ENCODE measurements at regions not wholly inside any gene's neighbourhood (a gene's known extent, or its start where the extent isn't known, plus 50 kb on each side); places are given as distances from the start of the nearest gene placed in this dataset.
"Not testable (repeated sequence)": the region's sequence is repeated elsewhere in the genome, so short reads cannot be mapped to it uniquely, and the experiment has no call there.

DNA sequence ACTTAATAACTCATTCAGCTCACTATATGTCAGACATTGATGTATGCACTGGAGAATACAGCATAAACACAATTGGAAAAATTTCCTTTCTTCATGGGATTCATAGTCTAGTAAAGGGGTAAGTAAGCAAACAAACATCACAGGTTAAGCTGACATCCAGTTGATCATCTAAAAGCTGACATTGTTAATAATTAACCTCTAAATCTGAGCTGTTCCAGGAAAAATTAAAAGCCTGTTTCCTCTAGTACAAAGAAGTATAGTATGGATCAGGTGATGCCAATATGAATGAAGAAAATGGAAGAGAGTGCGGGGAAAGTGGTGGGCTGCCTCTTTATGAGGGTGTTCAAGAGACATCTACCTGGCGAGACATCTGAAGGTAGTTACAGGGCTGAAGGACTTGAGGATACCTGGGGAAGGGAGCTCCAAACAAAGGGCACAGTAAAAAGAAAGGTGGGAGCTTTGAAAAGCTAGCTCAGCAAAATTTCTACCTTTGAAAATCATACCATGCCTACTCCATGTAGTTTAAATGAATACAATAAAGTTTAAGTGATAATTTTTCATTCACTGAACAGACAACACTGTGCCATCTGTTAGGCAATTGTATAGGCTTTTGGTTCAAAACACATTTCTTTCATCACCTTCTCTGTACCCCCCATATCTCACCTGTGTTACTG lies 619.3 kb downstream of the TRIB2 start:
- no peak for TF ChIP-seq ZNF274 (IDR thresholded peaks at IDR 0.05; ENCODE audit: low read depth, low read length)
- no peak for TF ChIP-seq SUZ12 (IDR thresholded peaks at IDR 0.05; ENCODE audit: extremely low read depth, insufficient read depth, insufficient read length)
- no peak for TF ChIP-seq YY1 (IDR thresholded peaks at IDR 0.05; ENCODE audit: insufficient read depth, insufficient read length)
- Histone ChIP-seq H3K9me3 (ENCODE audit: insufficient read depth, low read length) (no peaks in the 10 kb centered on the region), H3K27me3 (ENCODE audit: insufficient read depth, insufficient read length) (no peaks in the 10 kb centered on the region), H3K36me3 (ENCODE audit: insufficient read depth, insufficient read length, low read length) (no peaks in the 10 kb centered on the region), H3K9ac (ENCODE audit: insufficient read length, low read depth) (no peak overlapping the region), H3K4me1 (ENCODE audit: insufficient read depth, insufficient read length) (no peaks in the 10 kb centered on the region), H3K4me3 (ENCODE audit: insufficient read length, low read depth) (no peak overlapping the region)
- DNase-seq (ENCODE audit: low read depth, low spot score), result no peak

DNA sequence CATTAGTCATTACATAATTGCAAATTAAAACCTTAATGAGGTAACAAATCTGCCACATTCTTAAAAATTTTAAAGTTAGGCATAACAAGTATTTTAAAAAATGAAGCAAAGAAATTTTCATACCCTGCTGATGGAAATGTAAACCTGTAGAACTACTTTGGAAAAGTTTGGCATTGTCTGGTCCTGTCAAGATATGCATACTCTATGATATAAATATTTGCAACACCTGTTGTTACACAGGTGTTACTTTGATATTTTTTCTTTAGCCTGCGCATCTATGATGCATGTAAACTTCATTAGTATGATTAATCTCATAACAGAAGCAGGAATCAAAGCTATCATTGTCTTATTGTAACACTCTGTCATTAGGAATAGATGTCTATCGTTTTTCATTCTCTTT lies 634.3 kb downstream of the TRIB2 start:
- DNase-seq (ENCODE audit: low read depth, low spot score), result no peak
- Histone ChIP-seq H3K4me3 (ENCODE audit: insufficient read length, low read depth) (no peak overlapping the region), H3K36me3 (ENCODE audit: insufficient read depth, insufficient read length, low read length) (no peaks in the 10 kb centered on the region), H3K9ac (ENCODE audit: insufficient read length, low read depth) (no peak overlapping the region), H3K27me3 (ENCODE audit: insufficient read depth, insufficient read length) (no peaks in the 10 kb centered on the region), H3K9me3 (ENCODE audit: insufficient read depth, low read length) (no peaks in the 10 kb centered on the region), H3K4me1 (ENCODE audit: insufficient read depth, insufficient read length) (no peaks in the 10 kb centered on the region)
- TF ChIP-seq SUZ12 (IDR thresholded peaks at IDR 0.05; ENCODE audit: extremely low read depth, insufficient read depth, insufficient read length), result no peak
- no peak for TF ChIP-seq YY1 (IDR thresholded peaks at IDR 0.05; ENCODE audit: insufficient read depth, insufficient read length)
- TF ChIP-seq ZNF274 (IDR thresholded peaks at IDR 0.05; ENCODE audit: low read depth, low read length), result no peak

DNA sequence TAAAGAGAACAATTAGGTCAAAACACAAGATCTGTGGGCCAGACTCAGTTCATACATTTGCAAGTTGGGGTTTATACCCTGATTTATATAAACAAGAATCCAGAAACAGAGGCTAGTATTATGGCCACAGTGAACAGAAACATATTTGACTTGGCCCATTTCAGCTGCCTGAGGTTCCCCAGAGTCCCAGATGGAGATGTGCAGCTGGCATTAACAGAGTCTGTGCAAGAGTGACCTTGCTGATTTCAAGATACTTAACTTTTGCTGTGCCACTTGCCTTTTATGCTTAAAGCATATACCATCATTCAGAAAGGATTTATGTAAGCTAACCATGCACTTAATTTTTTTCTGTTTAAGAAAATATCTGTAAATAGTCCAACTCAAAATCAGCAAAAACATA lies 636.3 kb downstream of the TRIB2 start:
- no peaks in the 10 kb centered on the region for H3K4me1 ChIP-seq (ENCODE audit: insufficient read depth, insufficient read length)
- no peaks in the 10 kb centered on the region for H3K36me3 ChIP-seq (ENCODE audit: insufficient read depth, insufficient read length, low read length)
- no peaks in the 10 kb centered on the region for H3K27me3 ChIP-seq (ENCODE audit: insufficient read depth, insufficient read length)
- no peaks in the 10 kb centered on the region for H3K9me3 ChIP-seq (ENCODE audit: insufficient read depth, low read length)
- H3K9ac ChIP-seq (ENCODE audit: insufficient read length, low read depth), result no peak overlapping the region
- no peak overlapping the region for H3K4me3 ChIP-seq (ENCODE audit: insufficient read length, low read depth)
- no peak for DNase-seq (ENCODE audit: low read depth, low spot score)
- TF ChIP-seq YY1 (IDR thresholded peaks at IDR 0.05; ENCODE audit: insufficient read depth, insufficient read length) (no peak), SUZ12 (IDR thresholded peaks at IDR 0.05; ENCODE audit: extremely low read depth, insufficient read depth, insufficient read length) (no peak), ZNF274 (IDR thresholded peaks at IDR 0.05; ENCODE audit: low read depth, low read length) (no peak)

DNA sequence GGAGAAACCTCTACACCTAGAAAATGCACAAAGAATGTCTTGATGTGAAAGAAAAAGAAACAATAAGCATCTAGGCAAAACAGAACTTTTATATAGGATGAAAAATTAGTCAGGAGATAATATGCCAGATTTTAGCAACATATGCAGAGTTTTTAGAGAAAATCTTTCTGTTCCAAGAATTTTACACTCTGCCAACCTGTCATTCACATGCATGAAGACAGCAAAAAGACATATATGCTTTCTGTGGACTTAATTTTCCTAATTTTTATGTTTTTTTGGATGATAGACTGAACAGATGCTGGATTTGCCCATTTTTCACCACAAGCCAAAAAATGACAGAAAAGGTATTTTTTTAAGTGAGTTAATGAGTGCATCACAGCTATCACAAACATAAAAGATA lies 637.3 kb downstream of the TRIB2 start:
- no peak overlapping the region for H3K9ac ChIP-seq (ENCODE audit: insufficient read length, low read depth)
- H3K4me3 ChIP-seq (ENCODE audit: insufficient read length, low read depth), result no peak overlapping the region
- TF ChIP-seq ZNF274 (IDR thresholded peaks at IDR 0.05; ENCODE audit: low read depth, low read length), result no peak
- TF ChIP-seq YY1 (IDR thresholded peaks at IDR 0.05; ENCODE audit: insufficient read depth, insufficient read length), result no peak
- no peak for TF ChIP-seq SUZ12 (IDR thresholded peaks at IDR 0.05; ENCODE audit: extremely low read depth, insufficient read depth, insufficient read length)
- H3K9me3 ChIP-seq (ENCODE audit: insufficient read depth, low read length), result no peaks in the 10 kb centered on the region
- H3K27me3 ChIP-seq (ENCODE audit: insufficient read depth, insufficient read length), result no peaks in the 10 kb centered on the region
- no peak for DNase-seq (ENCODE audit: low read depth, low spot score)
- no peaks in the 10 kb centered on the region for H3K4me1 ChIP-seq (ENCODE audit: insufficient read depth, insufficient read length)
- H3K36me3 ChIP-seq (ENCODE audit: insufficient read depth, insufficient read length, low read length), result no peaks in the 10 kb centered on the region

DNA sequence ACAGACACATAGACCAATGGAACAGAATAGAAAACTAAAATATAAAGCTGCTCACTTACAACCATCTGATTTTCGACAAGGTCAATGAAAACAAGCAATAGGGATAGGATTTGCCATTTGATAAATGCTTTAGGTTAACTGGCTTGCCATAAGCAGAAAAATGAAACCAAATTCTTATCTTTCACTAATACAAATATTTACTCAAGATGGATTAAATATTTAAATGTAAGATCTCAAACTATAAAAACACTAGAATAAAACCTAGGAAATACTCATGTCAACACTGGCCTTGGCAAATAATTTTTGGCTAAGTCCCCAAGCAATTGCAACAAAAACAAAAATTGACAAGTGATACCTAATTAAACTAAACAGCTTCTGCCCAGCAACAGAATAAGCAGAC lies 665.2 kb downstream of the TRIB2 start:
- H3K4me1 ChIP-seq (ENCODE audit: insufficient read depth, insufficient read length); H3K27me3 ChIP-seq (ENCODE audit: insufficient read depth, insufficient read length); H3K4me3 ChIP-seq (ENCODE audit: insufficient read length, low read depth); H3K9me3 ChIP-seq (ENCODE audit: insufficient read depth, low read length); DNase-seq (ENCODE audit: low read depth, low spot score); H3K9ac ChIP-seq (ENCODE audit: insufficient read length, low read depth); H3K36me3 ChIP-seq (ENCODE audit: insufficient read depth, insufficient read length, low read length): not testable (repeated sequence)

DNA sequence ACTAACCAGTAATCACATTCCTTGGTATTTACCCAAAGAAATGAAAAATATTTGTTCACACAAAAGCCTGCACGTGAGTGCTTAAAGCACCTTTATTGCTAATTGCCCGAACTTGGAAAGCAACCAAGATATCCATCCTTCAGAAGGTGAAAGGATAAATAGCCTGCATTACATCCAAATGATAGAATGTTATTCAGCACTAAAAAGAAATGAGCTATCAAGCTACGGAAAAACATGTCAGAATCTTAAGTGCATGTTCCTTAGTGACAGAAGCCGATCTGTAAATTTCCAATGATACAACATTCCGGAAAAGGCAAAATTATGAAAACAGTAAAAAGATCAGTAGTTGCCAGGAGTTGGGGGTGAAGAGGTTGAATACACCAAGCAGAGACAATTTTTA lies 672.4 kb downstream of the TRIB2 start:
- H3K4me3 ChIP-seq (ENCODE audit: insufficient read length, low read depth); H3K27me3 ChIP-seq (ENCODE audit: insufficient read depth, insufficient read length); H3K9me3 ChIP-seq (ENCODE audit: insufficient read depth, low read length); H3K4me1 ChIP-seq (ENCODE audit: insufficient read depth, insufficient read length); H3K36me3 ChIP-seq (ENCODE audit: insufficient read depth, insufficient read length, low read length); DNase-seq (ENCODE audit: low read depth, low spot score); H3K9ac ChIP-seq (ENCODE audit: insufficient read length, low read depth): not testable (repeated sequence)

DNA sequence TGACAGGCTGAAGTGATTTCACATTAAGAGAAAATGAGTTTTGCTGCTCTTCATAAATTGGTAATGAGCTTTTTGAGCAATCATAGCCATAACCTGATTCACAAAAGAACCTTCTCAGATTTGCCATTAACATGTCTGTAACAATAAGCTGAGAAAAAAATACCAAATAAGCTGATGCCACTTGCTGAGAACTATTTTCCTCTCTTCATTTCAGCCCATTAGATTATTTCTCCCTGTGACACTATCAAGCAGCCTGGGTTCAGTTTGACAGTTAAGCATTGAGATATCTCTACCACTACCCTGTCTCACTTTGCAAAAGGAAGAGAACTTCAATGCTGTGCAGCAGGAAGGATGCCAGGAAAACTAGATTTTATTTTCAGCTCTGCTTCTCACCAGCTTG lies 673.9 kb downstream of the TRIB2 start:
- DNase-seq (ENCODE audit: low read depth, low spot score), result no peak
- TF ChIP-seq ZNF274 (IDR thresholded peaks at IDR 0.05; ENCODE audit: low read depth, low read length) (no peak), YY1 (IDR thresholded peaks at IDR 0.05; ENCODE audit: insufficient read depth, insufficient read length) (no peak), SUZ12 (IDR thresholded peaks at IDR 0.05; ENCODE audit: extremely low read depth, insufficient read depth, insufficient read length) (no peak)
- Histone ChIP-seq H3K9ac (ENCODE audit: insufficient read length, low read depth) (no peak overlapping the region), H3K4me1 (ENCODE audit: insufficient read depth, insufficient read length) (no peaks in the 10 kb centered on the region), H3K4me3 (ENCODE audit: insufficient read length, low read depth) (no peak overlapping the region), H3K36me3 (ENCODE audit: insufficient read depth, insufficient read length, low read length) (no peaks in the 10 kb centered on the region), H3K9me3 (ENCODE audit: insufficient read depth, low read length) (no peaks in the 10 kb centered on the region), H3K27me3 (ENCODE audit: insufficient read depth, insufficient read length) (no peaks in the 10 kb centered on the region)

DNA sequence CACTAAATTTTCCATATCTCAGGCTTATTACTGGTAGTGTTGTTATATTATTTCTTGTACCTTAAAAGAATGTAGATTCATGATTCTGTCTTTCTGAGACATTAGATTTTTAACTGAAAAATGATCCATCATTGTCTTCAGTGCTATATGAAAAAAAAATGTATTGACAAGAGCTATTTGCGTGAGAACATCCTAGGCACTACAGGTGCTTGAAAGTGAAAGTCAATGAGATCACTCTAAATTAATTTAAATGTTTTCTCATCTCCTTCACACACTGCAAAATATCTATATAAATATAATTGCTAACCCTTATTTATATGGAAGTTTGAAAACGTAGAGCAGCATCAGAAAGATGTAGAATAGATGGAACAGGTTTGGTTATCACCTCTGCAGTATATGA lies 684.6 kb downstream of the TRIB2 start:
- Histone ChIP-seq H3K9me3 (ENCODE audit: insufficient read depth, low read length) (no peaks in the 10 kb centered on the region), H3K4me1 (ENCODE audit: insufficient read depth, insufficient read length) (no peaks in the 10 kb centered on the region), H3K9ac (ENCODE audit: insufficient read length, low read depth) (no peak overlapping the region), H3K27me3 (ENCODE audit: insufficient read depth, insufficient read length) (no peaks in the 10 kb centered on the region), H3K4me3 (ENCODE audit: insufficient read length, low read depth) (no peak overlapping the region), H3K36me3 (ENCODE audit: insufficient read depth, insufficient read length, low read length) (no peaks in the 10 kb centered on the region)
- no peak for TF ChIP-seq YY1 (IDR thresholded peaks at IDR 0.05; ENCODE audit: insufficient read depth, insufficient read length)
- no peak for TF ChIP-seq ZNF274 (IDR thresholded peaks at IDR 0.05; ENCODE audit: low read depth, low read length)
- TF ChIP-seq SUZ12 (IDR thresholded peaks at IDR 0.05; ENCODE audit: extremely low read depth, insufficient read depth, insufficient read length), result no peak
- no peak for DNase-seq (ENCODE audit: low read depth, low spot score)

Data from NT2/D1 (cell line).